K562 (cell line): ENCODE measurements at regions not wholly inside any gene's neighbourhood (a gene's known extent, or its start where the extent isn't known, plus 50 kb on each side); places are given as distances from the start of the nearest gene placed in this dataset.

Experiments used
- ATAC-seq: fragments of 200-7000 bp; cut with Tn5 transposase; 3 replicates; pipeline ENCODE4 v1.9.1; 2020; ENCODE audit warnings: moderate library complexity
- BruUV-seq: library from RNA; stranded (reverse); fragments of 400-500 nt; replicated peaks from 2 replicates; lab custom pipeline; 2021; lab: Mats Ljungman, UMichigan
- CTCF ChIA-PET: fragments of 300-600 bp; formaldehyde crosslinking; extraction: SDS; loops from one replicate; lab custom pipeline; 2021; ENCODE audit warnings: low intra/inter-chr PET ratio; lab: Yijun Ruan, JAX
- POLR2A ChIA-PET: fragments of 300-600, 350-650 bp; sonication (Branson Sonifier 250); formaldehyde crosslinking; extraction: SDS; loops from one replicate; lab custom pipeline; 2021; ENCODE audit warnings: antibody characterized with exemption, inconsistent platforms; lab: Yijun Ruan, JAX
- DNase-seq, 4 experiments: peaks; one replicate each; pipeline versions ENCODE4 v3.0.0 to v3.0.0-alpha.2; 2011 to 2018; ENCODE audit warnings: low spot score in 3 of 4, mixed read lengths in 3 of 4; ENCODE audit errors: extremely low read depth in 1 of 4
- FAIRE-seq: peaks from 2 replicates; lab custom pipeline; 2011; peaks lifted over from hg19 to GRCh38; lab: Jason Lieb, UNC
- H2AFZ ChIP-seq: 2 replicates; pipeline ENCODE4 v1.6.0; 2011; ENCODE audit warnings: low read depth, low read length, control low read depth, inconsistent platforms
- H3K27ac ChIP-seq: fragments of 200-600 bp; 3 replicates; pipeline ENCODE4 v1.8.0; 2011; ENCODE audit warnings: low read depth, mild to moderate bottlenecking, control low read depth, inconsistent platforms, low read length, moderate library complexity, mixed read lengths; ENCODE audit errors: extremely low read depth
- H3K27me3 ChIP-seq, 2 experiments: fragments of 300-600 bp in 1 of 2; 2 replicates in 1 of 2; 3 replicates in 1 of 2; pipeline versions ENCODE4 v1.6.0 to v1.8.0; 2011; ENCODE audit warnings: inconsistent platforms in 2 of 2, low read length in 2 of 2, mild to moderate bottlenecking in 1 of 2, mixed read lengths in 1 of 2, moderate library complexity in 1 of 2; ENCODE audit not compliant: control insufficient read depth in 2 of 2, insufficient read depth in 2 of 2
- H3K36me3 ChIP-seq: fragments of 300-600 bp; 3 replicates; pipeline ENCODE4 v1.8.0; 2011; ENCODE audit warnings: mild to moderate bottlenecking, low read length, inconsistent platforms; ENCODE audit not compliant: control insufficient read depth, insufficient read depth
- H3K4me1 ChIP-seq, 2 experiments: fragments of 200-600 bp in 1 of 2; replicated peaks in 1 of 2; 2 replicates in 1 of 2; 3 replicates in 1 of 2; pipeline versions ENCODE4 v1.5.1 to v1.8.0; 2011; ENCODE audit warnings: inconsistent platforms in 2 of 2, low read length in 2 of 2, mild to moderate bottlenecking in 1 of 2, mixed read lengths in 1 of 2, moderate library complexity in 1 of 2; ENCODE audit not compliant: control insufficient read depth in 2 of 2, insufficient read depth in 2 of 2
- H3K4me2 ChIP-seq: 2 replicates; pipeline ENCODE4 v1.6.1; 2011; ENCODE audit warnings: low read length, control low read depth, inconsistent platforms, mixed read lengths; ENCODE audit not compliant: insufficient read depth
- H3K4me3 ChIP-seq: fragments of 200-600 bp; sonication (generic), shearing (Covaris generic); 2 replicates; pipeline ENCODE4 v1.5.1; 2016; ENCODE audit warnings: control low read depth, inconsistent platforms
- H3K79me2 ChIP-seq: fragments of 200-600 bp; 3 replicates; pipeline ENCODE4 v1.8.0; 2011; ENCODE audit warnings: low read length, inconsistent platforms; ENCODE audit not compliant: control insufficient read depth, insufficient read depth
- H3K9ac ChIP-seq, 2 experiments: 2 replicates each; pipeline versions ENCODE4 v1.6.0 to v1.6.1; 2011; ENCODE audit warnings: low read depth in 2 of 2, low read length in 2 of 2, control low read depth in 1 of 2, inconsistent platforms in 1 of 2, mild to moderate bottlenecking in 1 of 2, mixed read lengths in 1 of 2; ENCODE audit not compliant: insufficient read depth in 1 of 2
- H3K9me1 ChIP-seq: one replicate; pipeline ENCODE4 v1.6.0; 2011; ENCODE audit warnings: inconsistent platforms, mild to moderate bottlenecking, low read length, moderate library complexity; ENCODE audit not compliant: control insufficient read depth, insufficient read depth
- H3K9me3 ChIP-seq: replicated peaks from 2 replicates; pipeline ENCODE4 v1.5.1; 2011; ENCODE audit warnings: low read depth, low read length, inconsistent platforms; ENCODE audit not compliant: control insufficient read depth, insufficient read depth
- H4K20me1 ChIP-seq: replicated peaks from 2 replicates; pipeline ENCODE4 v1.6.1; 2011; ENCODE audit warnings: low read length, inconsistent platforms, mixed read lengths; ENCODE audit not compliant: control insufficient read depth, insufficient read depth
- ETV1 ChIP-seq: fragments of 450-650 bp; conservative IDR thresholded peaks from 2 replicates; pipeline ENCODE4 v1.6.1; 2016; ENCODE audit warnings: missing genetic modification characterization, control low read depth, low read depth, missing compliant biosample characterization
- MTA1 ChIP-seq: fragments of 450-650 bp; IDR thresholded peaks from 2 replicates; pipeline ENCODE4 v1.6.1; 2017; ENCODE audit warnings: borderline replicate concordance
- STAT5A ChIP-seq: IDR thresholded peaks from 2 replicates; pipeline ENCODE4 v1.6.1; 2012; ENCODE audit warnings: low read length, inconsistent platforms, borderline replicate concordance
- ZFX ChIP-seq: sonication (generic); formaldehyde crosslinking; IDR thresholded peaks from 2 replicates; pipeline ENCODE4 v1.8.0; 2022; ENCODE audit warnings: mild to moderate bottlenecking, missing genetic modification reagents, moderate library complexity
- WGBS: fragments of 100-300 bp; shearing (Covaris generic); methylation state at CpG from one replicate; pipeline ENCODE4 v1.1.6; 2016; ENCODE audit warnings: low coverage, mixed read lengths; ENCODE audit not compliant: insufficient coverage; ENCODE audit errors: missing lambda C conversion rate; 5-methylcytosine and 5-hydroxymethylcytosine counted together
- in situ Hi-C: fragments of 300-500 bp; cut with MboI; formaldehyde crosslinking; loops from 4 replicates; pipeline ENCODE4 v1.15.0; 2018; ENCODE audit warnings: inconsistent platforms, mixed read lengths
- intact Hi-C: fragments of 100-400 bp; cut with micrococcal nuclease; formaldehyde crosslinking; loops from 2 replicates; pipeline ENCODE4 v1.14.2; 2022
- TF ChIP-seq, protein P1 (sequence below): sonication (generic); formaldehyde crosslinking; IDR thresholded peaks from 2 replicates; pipeline ENCODE4 v1.8.1; 2023; ENCODE audit warnings: mild to moderate bottlenecking, missing genetic modification reagents
- TF ChIP-seq, protein P2 (sequence below), 3 experiments: fragments of 200-800 bp in 1 of 3; fragments of 250-450 bp in 1 of 3; fragments of 450-650 bp in 1 of 3; sonication (Bioruptor Pico) in 1 of 3; sonication (Bioruptor generic) in 1 of 3; formaldehyde crosslinking in 1 of 3; IDR thresholded peaks; 2 replicates each; pipeline versions ENCODE4 v1.6.1 to v1.8.0; 2016 to 2022; ENCODE audit warnings: mild to moderate bottlenecking in 2 of 3, missing genetic modification characterization in 2 of 3, missing compliant biosample characterization in 1 of 3, moderate library complexity in 1 of 3

DNA sequence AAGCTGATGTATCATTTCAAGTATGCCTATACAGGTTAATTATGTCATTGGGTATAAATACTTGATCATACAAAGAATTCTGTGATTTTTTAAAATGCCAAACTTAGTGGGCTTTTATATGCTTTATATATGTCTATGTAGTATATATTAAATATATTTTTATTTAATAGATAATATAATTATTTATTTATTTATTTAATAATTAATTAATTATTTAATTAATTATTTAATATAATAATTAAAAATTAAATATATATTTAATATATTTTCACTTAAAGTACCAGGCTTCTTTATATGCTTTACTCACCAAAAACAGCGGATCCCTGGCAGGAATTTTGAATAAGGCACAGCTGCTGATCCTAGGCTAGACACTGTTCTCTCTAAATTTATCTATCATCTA, 687.0 kb downstream of the VGLL3 start:
- H3K36me3 ChIP-seq: no peaks in the 10 kb centered on the region
- FAIRE-seq (no peak), ATAC-seq (no peak), DNase-seq (no peak)
- in situ Hi-C loops: no loop called here
- TF ChIP-seq, protein P1, sequence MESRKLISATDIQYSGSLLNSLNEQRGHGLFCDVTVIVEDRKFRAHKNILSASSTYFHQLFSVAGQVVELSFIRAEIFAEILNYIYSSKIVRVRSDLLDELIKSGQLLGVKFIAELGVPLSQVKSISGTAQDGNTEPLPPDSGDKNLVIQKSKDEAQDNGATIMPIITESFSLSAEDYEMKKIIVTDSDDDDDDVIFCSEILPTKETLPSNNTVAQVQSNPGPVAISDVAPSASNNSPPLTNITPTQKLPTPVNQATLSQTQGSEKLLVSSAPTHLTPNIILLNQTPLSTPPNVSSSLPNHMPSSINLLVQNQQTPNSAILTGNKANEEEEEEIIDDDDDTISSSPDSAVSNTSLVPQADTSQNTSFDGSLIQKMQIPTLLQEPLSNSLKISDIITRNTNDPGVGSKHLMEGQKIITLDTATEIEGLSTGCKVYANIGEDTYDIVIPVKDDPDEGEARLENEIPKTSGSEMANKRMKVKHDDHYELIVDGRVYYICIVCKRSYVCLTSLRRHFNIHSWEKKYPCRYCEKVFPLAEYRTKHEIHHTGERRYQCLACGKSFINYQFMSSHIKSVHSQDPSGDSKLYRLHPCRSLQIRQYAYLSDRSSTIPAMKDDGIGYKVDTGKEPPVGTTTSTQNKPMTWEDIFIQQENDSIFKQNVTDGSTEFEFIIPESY (CRISPR knock-in tag): no peak
- TF ChIP-seq ETV1 (tag): no peak
- TF ChIP-seq, protein P2, sequence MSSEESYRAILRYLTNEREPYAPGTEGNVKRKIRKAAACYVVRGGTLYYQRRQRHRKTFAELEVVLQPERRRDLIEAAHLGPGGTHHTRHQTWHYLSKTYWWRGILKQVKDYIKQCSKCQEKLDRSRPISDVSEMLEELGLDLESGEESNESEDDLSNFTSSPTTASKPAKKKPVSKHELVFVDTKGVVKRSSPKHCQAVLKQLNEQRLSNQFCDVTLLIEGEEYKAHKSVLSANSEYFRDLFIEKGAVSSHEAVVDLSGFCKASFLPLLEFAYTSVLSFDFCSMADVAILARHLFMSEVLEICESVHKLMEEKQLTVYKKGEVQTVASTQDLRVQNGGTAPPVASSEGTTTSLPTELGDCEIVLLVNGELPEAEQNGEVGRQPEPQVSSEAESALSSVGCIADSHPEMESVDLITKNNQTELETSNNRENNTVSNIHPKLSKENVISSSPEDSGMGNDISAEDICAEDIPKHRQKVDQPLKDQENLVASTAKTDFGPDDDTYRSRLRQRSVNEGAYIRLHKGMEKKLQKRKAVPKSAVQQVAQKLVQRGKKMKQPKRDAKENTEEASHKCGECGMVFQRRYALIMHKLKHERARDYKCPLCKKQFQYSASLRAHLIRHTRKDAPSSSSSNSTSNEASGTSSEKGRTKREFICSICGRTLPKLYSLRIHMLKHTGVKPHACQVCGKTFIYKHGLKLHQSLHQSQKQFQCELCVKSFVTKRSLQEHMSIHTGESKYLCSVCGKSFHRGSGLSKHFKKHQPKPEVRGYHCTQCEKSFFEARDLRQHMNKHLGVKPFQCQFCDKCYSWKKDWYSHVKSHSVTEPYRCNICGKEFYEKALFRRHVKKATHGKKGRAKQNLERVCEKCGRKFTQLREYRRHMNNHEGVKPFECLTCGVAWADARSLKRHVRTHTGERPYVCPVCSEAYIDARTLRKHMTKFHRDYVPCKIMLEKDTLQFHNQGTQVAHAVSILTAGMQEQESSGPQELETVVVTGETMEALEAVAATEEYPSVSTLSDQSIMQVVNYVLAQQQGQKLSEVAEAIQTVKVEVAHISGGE (CRISPR knock-in tag; IDR thresholded peaks at IDR 0.05): no peak
- no peak for TF ChIP-seq MTA1
- no peak for TF ChIP-seq ZFX
- TF ChIP-seq STAT5A: no peak
- H3K4me2 ChIP-seq: no peak overlapping the region
- H3K9me3 ChIP-seq: no peaks in the 10 kb centered on the region
- H3K27ac ChIP-seq: no peak overlapping the region
- no peaks in the 10 kb centered on the region for H4K20me1 ChIP-seq
- intact Hi-C loops: no loop called here
- H3K4me1 ChIP-seq: no peaks in the 10 kb centered on the region
- H3K4me3 ChIP-seq: no peak overlapping the region
- no TSS peak for BruUV-seq
- ChIA-PET POLR2A (no interaction called here), CTCF (no interaction called here)
- no peaks in the 10 kb centered on the region for H3K79me2 ChIP-seq
- H3K27me3 ChIP-seq: no peaks in the 10 kb centered on the region
- 0% methylated on average over 1 of the region's 1 CpG for WGBS
- no peaks in the 10 kb centered on the region for H3K9me1 ChIP-seq
- H2AFZ ChIP-seq: no peak overlapping the region
- no peak overlapping the region for H3K9ac ChIP-seq
